PFSK-1 (cell line): ENCODE measurements at regions not wholly inside any gene's neighbourhood (a gene's known extent, or its start where the extent isn't known, plus 50 kb on each side); places are given as distances from the start of the nearest gene placed in this dataset.

Source experiments
- FOXP2 ChIP-seq: optimal IDR thresholded peaks from 2 replicates; pipeline ENCODE3; 2011; ENCODE audit warnings: borderline replicate concordance, control low read depth, inconsistent platforms; ENCODE audit not compliant: insufficient read depth; ENCODE audit errors: extremely low read length, extremely low read depth
- POLR2AphosphoS5 ChIP-seq: IDR thresholded peaks from 2 replicates; pipeline ENCODE4 v1.6.1; 2012; ENCODE audit warnings: low read depth, mild to moderate bottlenecking, control low read depth, low read length, moderate library complexity
- REST ChIP-seq, 2 experiments: IDR thresholded peaks; 2 replicates each; pipeline versions ENCODE4 v1.6.1 to v1.8.0; 2011 to 2012; ENCODE audit warnings: low read depth in 2 of 2, low read length in 2 of 2, control low read depth in 1 of 2, inconsistent platforms in 1 of 2, mild to moderate bottlenecking in 1 of 2, moderate library complexity in 1 of 2; ENCODE audit not compliant: insufficient read depth in 1 of 2
- SIN3A ChIP-seq: IDR thresholded peaks from 2 replicates; pipeline ENCODE4 v1.6.1; 2012; ENCODE audit warnings: mild to moderate bottlenecking, low read length, moderate library complexity, borderline replicate concordance; ENCODE audit not compliant: insufficient read depth
- TAF1 ChIP-seq: IDR thresholded peaks from 2 replicates; pipeline ENCODE4 v1.6.1; 2012; ENCODE audit warnings: low read length, control low read depth, borderline replicate concordance; ENCODE audit not compliant: insufficient read depth

DNA sequence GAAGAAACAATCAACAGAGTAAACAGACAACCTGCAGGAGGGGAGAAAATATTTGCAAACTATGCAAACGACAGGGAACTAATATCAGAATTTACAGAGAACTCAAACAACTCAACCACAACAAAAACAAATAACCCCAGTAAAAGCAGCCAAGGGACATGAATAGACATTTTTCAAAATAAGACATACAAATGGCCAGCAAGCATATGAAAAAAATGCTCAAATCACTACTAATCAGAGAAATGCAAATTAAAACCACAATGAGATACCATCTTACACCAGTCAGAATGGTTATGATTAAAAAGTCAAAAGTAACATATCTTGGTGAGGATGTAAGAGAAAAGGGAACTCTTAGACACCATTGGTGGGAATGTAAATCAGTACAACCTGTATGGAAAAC, 215.0 kb downstream of the THBS2 start:
- TF ChIP-seq FOXP2: no peak
- TF ChIP-seq REST (IDR thresholded peaks at IDR 0.05; ENCODE audit: insufficient read depth in 1 of 2, low read depth in 2 of 2, low read length in 2 of 2): no peak
- TF ChIP-seq SIN3A: no peak
- TF ChIP-seq TAF1: no peak

DNA sequence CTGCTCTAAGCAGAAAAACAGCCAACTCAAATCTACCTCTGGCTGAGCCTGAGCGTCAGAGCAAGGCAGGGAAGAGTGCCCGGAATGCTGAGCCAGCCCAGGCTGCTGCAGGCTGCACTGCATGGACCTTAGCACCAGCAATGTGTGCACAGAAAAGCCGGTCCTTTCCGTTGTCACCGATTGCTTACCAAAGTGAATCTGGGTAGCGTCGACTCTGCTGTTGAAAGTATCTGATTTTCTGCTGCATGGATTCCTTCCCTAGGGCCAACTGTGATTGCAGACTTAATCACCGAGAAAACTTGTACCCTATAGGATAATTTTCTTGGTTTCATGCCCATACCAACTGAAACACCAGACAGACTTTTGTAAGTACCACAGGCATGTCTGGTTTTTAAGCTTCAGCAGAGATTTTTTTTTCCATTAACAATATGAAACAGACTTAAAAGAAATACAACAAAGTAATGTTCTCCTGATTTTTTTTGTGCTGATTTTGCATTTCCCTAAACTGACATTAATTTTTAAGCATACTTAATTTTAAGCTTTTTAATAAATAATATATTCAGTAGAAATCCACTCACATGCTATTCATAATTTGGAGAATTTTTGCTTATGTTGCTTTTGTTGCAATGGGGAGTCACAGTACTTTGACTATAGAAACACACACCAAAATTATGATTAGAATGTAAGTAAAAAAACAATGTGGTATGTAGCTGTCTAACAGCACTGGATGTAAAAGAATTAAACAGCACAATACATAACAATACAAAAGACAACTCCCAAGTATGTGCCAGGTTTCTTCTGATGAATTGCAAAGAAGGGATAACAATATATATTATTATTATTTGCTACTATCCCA, 218.0 kb downstream of the THBS2 start:
- TF ChIP-seq POLR2AphosphoS5 (no peak), FOXP2 (no peak), REST (IDR thresholded peaks at IDR 0.05; ENCODE audit: insufficient read depth in 1 of 2, low read depth in 2 of 2, low read length in 2 of 2) (no peak), TAF1 (no peak), SIN3A (no peak)

DNA sequence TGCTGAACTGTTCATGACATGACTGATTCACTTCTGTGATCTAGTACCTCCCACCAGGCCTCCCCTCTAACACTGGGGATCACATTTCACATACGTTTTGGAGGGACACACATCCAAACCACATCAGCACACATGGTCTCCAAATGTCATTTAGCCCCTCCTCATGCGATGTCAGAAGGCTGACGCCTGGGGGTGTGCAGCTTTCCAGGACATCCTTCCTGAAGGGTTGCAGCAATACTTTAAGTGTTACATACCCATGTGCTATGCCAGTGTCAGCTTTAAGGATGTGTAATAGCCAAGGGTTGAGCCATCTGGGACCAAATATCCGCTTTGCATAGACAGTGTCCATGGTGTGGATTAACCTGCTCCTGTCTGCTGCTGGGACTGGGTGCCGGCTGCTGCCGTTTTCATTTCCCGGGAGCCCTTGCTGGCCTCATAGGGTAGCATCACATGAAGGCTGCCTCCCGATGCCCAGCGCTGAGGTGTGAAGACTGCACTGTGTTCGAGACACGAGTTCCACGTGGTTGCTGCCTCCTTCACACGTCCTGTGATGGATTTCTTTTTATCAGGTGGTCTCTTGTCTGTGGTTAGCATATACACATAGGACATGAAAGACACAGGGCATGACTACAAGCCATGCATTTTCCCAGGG, 219.0 kb downstream of the THBS2 start:
- no peak for TF ChIP-seq FOXP2
- no peak for TF ChIP-seq TAF1
- TF ChIP-seq SIN3A: no peak
- TF ChIP-seq REST (IDR thresholded peaks at IDR 0.05; ENCODE audit: insufficient read depth in 1 of 2, low read depth in 2 of 2, low read length in 2 of 2): no peak
- no peak for TF ChIP-seq POLR2AphosphoS5

- TF ChIP-seq SIN3A: no peak
- TF ChIP-seq POLR2AphosphoS5: no peak
- TF ChIP-seq FOXP2: no peak
- no peak for TF ChIP-seq TAF1
Measured at GRCh38 chr6:169029861-169030260, 223.8 kb downstream of the THBS2 start.

- TF ChIP-seq FOXP2 (no peak), SIN3A (no peak), TAF1 (no peak), POLR2AphosphoS5 (no peak)
Measured at GRCh38 chr6:169028343-169028742, 225.3 kb downstream of the THBS2 start.

GRCh38 chr6:169026175-169026574, 227.5 kb downstream of the THBS2 start:
- no peak for TF ChIP-seq REST (IDR thresholded peaks at IDR 0.05; ENCODE audit: insufficient read depth in 1 of 2, low read depth in 2 of 2, low read length in 2 of 2)
- no peak for TF ChIP-seq SIN3A
- no peak for TF ChIP-seq TAF1
- no peak for TF ChIP-seq FOXP2
- no peak for TF ChIP-seq POLR2AphosphoS5
